VCaP (cell line): ENCODE measurements at regions not wholly inside any gene's neighbourhood (a gene's known extent, or its start where the extent isn't known, plus 50 kb on each side); places are given as distances from the start of the nearest gene placed in this dataset.

Experiments
- H3K27ac ChIP-seq: fragments of 450-650 bp; 2 replicates; pipeline ENCODE4 v1.5.1; 2017
- CTCF ChIP-seq: fragments of 450-650 bp; conservative IDR thresholded peaks from 2 replicates; pipeline ENCODE4 v1.5.1; 2017; ENCODE audit warnings: mild to moderate bottlenecking, moderate library complexity

DNA sequence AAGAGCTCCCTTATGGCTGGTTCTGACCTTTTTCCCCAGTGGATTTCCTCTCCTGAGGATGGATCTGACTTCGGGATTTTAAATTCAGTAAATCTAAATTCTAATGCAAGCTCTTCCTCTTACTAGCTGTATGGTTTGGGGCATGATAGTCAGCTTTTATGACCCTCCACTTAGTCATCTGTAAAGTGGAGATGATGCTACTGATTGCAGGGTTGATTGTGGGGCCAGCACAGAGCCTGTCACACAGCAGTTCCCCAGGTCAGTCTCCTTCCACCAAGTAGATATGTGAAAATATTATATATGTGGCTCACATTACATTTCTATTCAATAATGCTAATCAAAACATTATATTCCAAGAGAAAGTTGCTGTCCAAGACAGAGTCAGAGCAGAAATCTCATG is 141.3 kb upstream of the UBE2E1 start:
- no peak for TF ChIP-seq CTCF
- H3K27ac ChIP-seq, result no peak overlapping the region

DNA sequence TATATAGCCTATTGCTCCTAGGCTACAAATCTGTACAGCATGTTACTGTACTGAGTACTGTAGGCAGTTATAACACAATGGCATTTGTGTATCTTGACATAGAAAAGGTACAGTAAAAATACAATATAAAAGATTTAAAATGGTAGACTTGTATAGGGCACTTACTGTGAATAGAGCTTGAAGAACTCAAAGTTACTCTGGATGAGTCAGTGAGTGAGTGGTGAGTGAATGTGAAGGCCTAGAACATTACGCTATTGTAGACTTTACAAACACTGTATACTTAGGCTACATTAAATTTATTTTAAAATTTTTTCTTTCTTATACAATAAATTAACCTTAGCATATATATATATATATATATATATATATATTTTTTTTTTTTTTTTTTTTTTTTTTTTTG is 140.0 kb upstream of the UBE2E1 start:
- H3K27ac ChIP-seq, result no peak overlapping the region
- TF ChIP-seq CTCF, result no peak

GRCh38 chr3:23666818-23667217 is 138.9 kb upstream of the UBE2E1 start:
- TF ChIP-seq CTCF, result no peak
- H3K27ac ChIP-seq, result no peak overlapping the region

- H3K27ac ChIP-seq, result no peak overlapping the region
- TF ChIP-seq CTCF, result no peak
These were observed 138.0 kb upstream of the UBE2E1 start for GRCh38 chr3:23667536-23668429.

GRCh38 chr3:23668430-23668904 is 137.3 kb upstream of the UBE2E1 start:
- H3K27ac ChIP-seq, result no peak overlapping the region
- TF ChIP-seq CTCF, result no peak

- no peak for TF ChIP-seq CTCF
- no peak overlapping the region; the same call in 1 of the 2 replicates for H3K27ac ChIP-seq
These were observed 136.1 kb upstream of the UBE2E1 start for GRCh38 chr3:23669541-23670255.

DNA sequence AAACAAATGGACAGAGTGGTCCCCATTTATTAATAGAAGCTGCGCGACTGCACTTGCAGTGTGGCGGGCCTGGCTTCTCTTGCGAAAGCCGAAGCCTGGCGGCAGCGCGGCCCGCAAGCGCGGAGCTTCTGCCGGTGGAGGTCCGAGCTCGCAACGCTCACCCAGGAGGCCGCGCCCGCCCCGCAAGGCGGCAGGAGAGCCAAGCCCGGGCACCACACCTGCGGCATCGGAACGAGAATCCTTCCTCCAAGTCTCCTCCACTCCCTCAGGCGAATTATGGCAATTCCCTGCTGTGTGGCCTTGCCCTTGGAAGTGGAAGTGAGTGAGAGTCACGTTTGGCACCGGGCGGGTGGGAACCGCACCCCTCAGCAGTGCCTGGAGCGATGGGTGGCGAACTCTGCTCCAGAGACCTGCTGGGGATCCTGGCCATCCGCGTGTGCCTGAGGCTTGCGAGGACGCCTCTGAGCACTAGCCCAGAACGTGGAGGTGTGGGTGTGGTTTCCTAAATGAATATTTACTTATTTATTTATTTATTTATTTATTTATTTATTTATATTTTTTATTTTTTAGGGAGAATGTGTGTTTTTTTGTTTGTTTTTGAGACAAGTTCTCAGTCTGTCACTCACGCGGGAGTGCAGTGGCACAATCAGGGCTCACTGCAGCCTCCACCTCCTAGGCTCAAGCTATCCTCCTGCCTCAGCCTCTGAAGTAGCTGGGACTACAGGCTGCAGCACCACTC is 133.7 kb upstream of the UBE2E1 start:
- H3K27ac ChIP-seq, result no peak overlapping the region
- TF ChIP-seq CTCF, result no peak
